GM12878 (cell line): ENCODE measurements at regions not wholly inside any gene's neighbourhood (a gene's known extent, or its start where the extent isn't known, plus 50 kb on each side); places are given as distances from the start of the nearest gene placed in this dataset.

ENCODE experiments used
- ATAC-seq: fragments of 200-7000 bp; cut with Tn5 transposase; 3 replicates; pipeline ENCODE4 v1.9.1; 2020; ENCODE audit warnings: mild to moderate bottlenecking, moderate library complexity
- BruUV-seq: library from RNA; stranded (reverse); fragments of 400-500 nt; replicated peaks from 2 replicates; lab custom pipeline; 2021; lab: Mats Ljungman, UMichigan
- CTCF ChIA-PET: fragments of 300-600 bp; sonication (Branson Sonifier 250); formaldehyde crosslinking; extraction: SDS; loops from one replicate; lab custom pipeline; 2021; ENCODE audit warnings: inconsistent platforms; lab: Yijun Ruan, JAX
- POLR2A ChIA-PET: fragments of 350-600 bp; formaldehyde crosslinking; extraction: SDS; loops from one replicate; lab custom pipeline; 2021; ENCODE audit warnings: inconsistent platforms; lab: Charles Lee
- RAD21 ChIA-PET: fragments of 300-600 bp; sonication (Branson Sonifier 250); formaldehyde crosslinking; loops from one replicate; lab custom pipeline; 2023; ENCODE audit warnings: antibody characterized with exemption; ENCODE audit not compliant: unreplicated experiment; lab: Charles Lee
- SMC1A ChIA-PET: fragments of 300-600 bp; sonication (Branson Sonifier 250); formaldehyde crosslinking; loops from one replicate; lab custom pipeline; 2023; ENCODE audit not compliant: unreplicated experiment, uncharacterized antibody; lab: Charles Lee
- DNase-seq: peaks from one replicate; pipeline ENCODE4 v3.0.0-alpha.2; 2011; ENCODE audit warnings: low read depth, low spot score
- FAIRE-seq: peaks from 3 replicates; lab custom pipeline; 2011; peaks lifted over from hg19 to GRCh38; lab: Jason Lieb, UNC
- H2AFZ ChIP-seq: 2 replicates; pipeline ENCODE4 v1.6.0; 2011; ENCODE audit warnings: low read depth, low read length, control low read depth; ENCODE audit not compliant: control insufficient read depth
- H3K27ac ChIP-seq: 2 replicates; pipeline ENCODE4 v1.5.1; 2011; ENCODE audit warnings: control low read depth; ENCODE audit not compliant: control insufficient read depth, insufficient read depth
- H3K27me3 ChIP-seq, 2 experiments: replicated peaks in 1 of 2; 2 replicates each; pipeline versions ENCODE4 v1.6.0 to v1.6.1; 2011; ENCODE audit warnings: low read length in 1 of 2; ENCODE audit not compliant: control insufficient read depth in 2 of 2, insufficient read depth in 2 of 2
- H3K36me3 ChIP-seq, 2 experiments: 2 replicates each; pipeline ENCODE4 v1.5.1; 2011; ENCODE audit warnings: low read length in 1 of 2; ENCODE audit not compliant: control insufficient read depth in 2 of 2, insufficient read depth in 2 of 2
- H3K4me1 ChIP-seq: 2 replicates; pipeline ENCODE4 v1.6.1; 2011; ENCODE audit warnings: mild to moderate bottlenecking, low read length, moderate library complexity, mixed read lengths; ENCODE audit not compliant: control insufficient read depth, insufficient read depth
- H3K4me2 ChIP-seq: 2 replicates; pipeline ENCODE4 v1.6.0; 2011; ENCODE audit warnings: control low read depth; ENCODE audit not compliant: control insufficient read depth, insufficient read depth
- H3K4me3 ChIP-seq: fragments of 200-600 bp; sonication (generic); 2 replicates; pipeline ENCODE4 v1.5.1; 2016
- H3K79me2 ChIP-seq: 2 replicates; pipeline ENCODE4 v1.6.0; 2011; ENCODE audit warnings: low read length; ENCODE audit not compliant: control insufficient read depth, insufficient read depth
- H3K9ac ChIP-seq: 2 replicates; pipeline ENCODE4 v1.8.0; 2011; ENCODE audit warnings: low read length, control low read depth, mixed read lengths; ENCODE audit not compliant: control insufficient read depth, insufficient read depth
- H3K9me3 ChIP-seq: replicated peaks from 3 replicates; pipeline ENCODE4 v1.5.1; 2011; ENCODE audit warnings: mild to moderate bottlenecking, low read length; ENCODE audit not compliant: control insufficient read depth, insufficient read depth
- H4K20me1 ChIP-seq: 2 replicates; pipeline ENCODE4 v1.6.0; 2011; ENCODE audit not compliant: control insufficient read depth, insufficient read depth
- E2F4 ChIP-seq: IDR thresholded peaks from 2 replicates; pipeline ENCODE4 v1.6.1; 2012; ENCODE audit warnings: low read depth, low read length, improper control_type of control experiment
- KAT2A ChIP-seq: conservative IDR thresholded peaks from 2 replicates; pipeline ENCODE4 v1.6.1; 2011; ENCODE audit warnings: low read depth, low read length; ENCODE audit not compliant: control insufficient read depth
- SREBF2 ChIP-seq: IDR thresholded peaks from 2 replicates; pipeline ENCODE4 v1.6.1; 2012; ENCODE audit warnings: mild to moderate bottlenecking, low read length
- SUPT20H ChIP-seq: IDR thresholded peaks from 2 replicates; pipeline ENCODE4 v1.6.1; 2011; ENCODE audit warnings: low read depth, mild to moderate bottlenecking, low read length, moderate library complexity, borderline replicate concordance; ENCODE audit not compliant: control insufficient read depth
- TBL1XR1 ChIP-seq: IDR thresholded peaks from 2 replicates; pipeline ENCODE4 v1.6.1; 2012; ENCODE audit warnings: low read depth, low read length, improper control_type of control experiment
- ZNF207 ChIP-seq: fragments of 450-650 bp; IDR thresholded peaks from 2 replicates; pipeline ENCODE4 v1.6.1; 2014; ENCODE audit warnings: antibody characterized with exemption, mild to moderate bottlenecking, borderline replicate concordance
- ZNF622 ChIP-seq: fragments of 450-650 bp; IDR thresholded peaks from 2 replicates; pipeline ENCODE4 v1.6.1; 2017; ENCODE audit warnings: mild to moderate bottlenecking, inconsistent platforms
- WGBS: methylation state at CpG from one replicate; pipeline ENCODE4 v1.1.6; 2016; ENCODE audit warnings: low lambda C conversion rate; ENCODE audit not compliant: insufficient replicate concordance, insufficient coverage; ENCODE audit errors: missing lambda C conversion rate; 5-methylcytosine and 5-hydroxymethylcytosine counted together
- in situ Hi-C: fragments of 300-500 bp; cut with MboI; formaldehyde crosslinking; loops from 9 replicates; pipeline ENCODE4 v1.14.3; 2018; ENCODE audit warnings: mixed read lengths
- intact Hi-C: fragments of 100-400 bp; cut with micrococcal nuclease; formaldehyde crosslinking; loops from one replicate; pipeline ENCODE4 v1.14.2; 2022; ENCODE audit not compliant: unreplicated experiment

- RAD21 ChIA-PET, result no interaction called here
- no peak overlapping the region for H3K9ac ChIP-seq
- WGBS, result 30% methylated on average over 9 of the region's 10 CpGs
- no peak overlapping the region for H2AFZ ChIP-seq
- H4K20me1 ChIP-seq, result no peaks in the 10 kb centered on the region
- no peak overlapping the region for H3K4me3 ChIP-seq
- H3K9me3 ChIP-seq, result peaks cover 4% of the 10 kb centered on the region; the same call in 2 of the 3 replicates
- intact Hi-C loops (no loop called here), in situ Hi-C loops (no loop called here)
- TF ChIP-seq ZNF207 (no peak), TBL1XR1 (no peak), KAT2A (no peak), SREBF2 (no peak), ZNF622 (no peak), E2F4 (no peak), SUPT20H (no peak)
- no peaks in the 10 kb centered on the region for H3K4me1 ChIP-seq
- no peak overlapping the region for H3K4me2 ChIP-seq
- no peak for DNase-seq
- H3K27me3 ChIP-seq, result no peaks in the 10 kb centered on the region
- H3K79me2 ChIP-seq, result no peaks in the 10 kb centered on the region
- SMC1A ChIA-PET, result no interaction called here
- CTCF ChIA-PET, result no interaction called here
- POLR2A ChIA-PET, result no interaction called here
- no TSS peak for BruUV-seq
- no peak for FAIRE-seq
- no peak overlapping the region for H3K27ac ChIP-seq
- ATAC-seq, result no peak
- H3K36me3 ChIP-seq, result no peaks in the 10 kb centered on the region
These were observed 74.3 kb downstream of the MYEOV start for GRCh38 chr11:69368119-69368880.
